Smooth muscle cell of the brain vasculature (primary cell): ENCODE measurements at regions not wholly inside any gene's neighbourhood (a gene's known extent, or its start where the extent isn't known, plus 50 kb on each side); places are given as distances from the start of the nearest gene placed in this dataset.
"Not testable (repeated sequence)": the region's sequence is repeated elsewhere in the genome, so short reads cannot be mapped to it uniquely, and the experiment has no call there.

Experiments
- DNase-seq: peaks from one replicate; pipeline ENCODE4 v3.0.0-alpha.2; 2012; ENCODE audit warnings: low read depth, low spot score

GRCh38 chr18:49694402-49694801 is 118.9 kb downstream of the ACAA2 start:
- DNase-seq = no peak

- no peak for DNase-seq
Observed at GRCh38 chr18:49693717-49694005, 119.7 kb downstream of the ACAA2 start.

GRCh38 chr18:49692906-49693716 is 120.2 kb downstream of the ACAA2 start:
- no peak for DNase-seq

GRCh38 chr18:49691177-49691608 is 122.1 kb downstream of the ACAA2 start:
- no peak for DNase-seq

GRCh38 chr18:49690312-49690711 is 123.0 kb downstream of the ACAA2 start:
- peak; percentile 58 for DNase-seq

GRCh38 chr18:49685231-49685942 is 123.5 kb downstream of the LIPG start:
- no peak for DNase-seq

- not testable (repeated sequence) for DNase-seq
Observed at GRCh38 chr18:49682803-49683190, 120.9 kb downstream of the LIPG start.

- DNase-seq = no peak
Observed at GRCh38 chr18:49682173-49682802, 120.4 kb downstream of the LIPG start.

- no peak for DNase-seq
Observed at GRCh38 chr18:49681387-49681786, 119.5 kb downstream of the LIPG start.

GRCh38 chr18:49678440-49678839 is 116.6 kb downstream of the LIPG start:
- no peak for DNase-seq

GRCh38 chr18:49677762-49678413 is 116.0 kb downstream of the LIPG start:
- no peak for DNase-seq

GRCh38 chr18:49677081-49677480 is 115.2 kb downstream of the LIPG start:
- DNase-seq = no peak

- DNase-seq = no peak
Observed at GRCh38 chr18:49673281-49673680, 111.4 kb downstream of the LIPG start.

GRCh38 chr18:49672853-49673252 is 111.0 kb downstream of the LIPG start:
- no peak for DNase-seq

- DNase-seq = no peak
Observed at GRCh38 chr18:49669403-49669802, 107.5 kb downstream of the LIPG start.

GRCh38 chr18:49668574-49669275 is 106.9 kb downstream of the LIPG start:
- no peak for DNase-seq

- DNase-seq = no peak
Observed at GRCh38 chr18:49667462-49667861, 105.6 kb downstream of the LIPG start.

GRCh38 chr18:49666045-49666775 is 104.4 kb downstream of the LIPG start:
- no peak for DNase-seq

GRCh38 chr18:49663899-49664890 is 102.3 kb downstream of the LIPG start:
- DNase-seq = no peak

- DNase-seq = no peak
Observed at GRCh38 chr18:49662506-49662905, 100.6 kb downstream of the LIPG start.
